ENCODE measurements at regions not wholly inside any gene's neighbourhood (a gene's known extent, or its start where the extent isn't known, plus 50 kb on each side); places are given as distances from the start of the nearest gene placed in this dataset.

- H3K27ac ChIP-seq: no peak overlapping the region
- in situ Hi-C loops (cut with HindIII; ENCODE audit: low pct_ligation_motif_present, low sequenced_read_pairs): no loop called here
- DNase-seq: no peak
- TF ChIP-seq CTCF (IDR thresholded peaks at IDR 0.05; ENCODE audit: low read depth, low read length, missing control alignments): no peak
- no peaks in the 10 kb centered on the region for H3K27me3 ChIP-seq (replicated peaks)
- H3K36me3 ChIP-seq (replicated peaks): no peaks in the 10 kb centered on the region
- H3K4me3 ChIP-seq (ENCODE audit: low read depth, low read length): no peak overlapping the region
These were observed 355.9 kb downstream of the RSL24D1 start for GRCh38 chr15:54840621-54841398.

- TF ChIP-seq CTCF (IDR thresholded peaks at IDR 0.05; ENCODE audit: low read depth, low read length, missing control alignments): no peak
- no peak for DNase-seq
- in situ Hi-C loops (cut with HindIII; ENCODE audit: low pct_ligation_motif_present, low sequenced_read_pairs): no loop called here
- Histone ChIP-seq H3K27ac (no peak overlapping the region), H3K36me3 (replicated peaks) (no peaks in the 10 kb centered on the region), H3K27me3 (replicated peaks) (no peaks in the 10 kb centered on the region), H3K4me3 (ENCODE audit: low read depth, low read length) (no peak overlapping the region)
These were observed 357.4 kb downstream of the RSL24D1 start for GRCh38 chr15:54839379-54839778.

- Histone ChIP-seq H3K4me3 (ENCODE audit: low read depth, low read length) (no peak overlapping the region), H3K27ac (no peak overlapping the region), H3K36me3 (replicated peaks) (no peaks in the 10 kb centered on the region), H3K27me3 (replicated peaks) (no peaks in the 10 kb centered on the region)
- TF ChIP-seq CTCF (IDR thresholded peaks at IDR 0.05; ENCODE audit: low read depth, low read length, missing control alignments): no peak
- no peak for DNase-seq
- in situ Hi-C loops (cut with HindIII; ENCODE audit: low pct_ligation_motif_present, low sequenced_read_pairs): no loop called here
These were observed 360.5 kb downstream of the RSL24D1 start for GRCh38 chr15:54836052-54836795.

- DNase-seq: no peak
- Histone ChIP-seq H3K27ac (no peak overlapping the region), H3K27me3 (replicated peaks) (no peaks in the 10 kb centered on the region), H3K4me3 (ENCODE audit: low read depth, low read length) (no peak overlapping the region), H3K36me3 (replicated peaks) (no peaks in the 10 kb centered on the region)
- no peak for TF ChIP-seq CTCF (IDR thresholded peaks at IDR 0.05; ENCODE audit: low read depth, low read length, missing control alignments)
- in situ Hi-C loops (cut with HindIII; ENCODE audit: low pct_ligation_motif_present, low sequenced_read_pairs): no loop called here
These were observed 366.9 kb downstream of the RSL24D1 start for GRCh38 chr15:54829821-54830220.

- in situ Hi-C loops (cut with HindIII; ENCODE audit: low pct_ligation_motif_present, low sequenced_read_pairs): no loop called here
- H3K4me3 ChIP-seq (ENCODE audit: low read depth, low read length): no peak overlapping the region
- no peaks in the 10 kb centered on the region for H3K27me3 ChIP-seq (replicated peaks)
- TF ChIP-seq CTCF (IDR thresholded peaks at IDR 0.05; ENCODE audit: low read depth, low read length, missing control alignments): no peak
- H3K36me3 ChIP-seq (replicated peaks): no peaks in the 10 kb centered on the region
- no peak for DNase-seq
- no peak overlapping the region for H3K27ac ChIP-seq
These were observed 375.9 kb downstream of the RSL24D1 start for GRCh38 chr15:54820811-54821210.
